ENCODE measurements at regions not wholly inside any gene's neighbourhood (a gene's known extent, or its start where the extent isn't known, plus 50 kb on each side); places are given as distances from the start of the nearest gene placed in this dataset.
A peak's percentile ranks its signal among the peaks of the same experiment; 100 is the strongest.
"Not testable (repeated sequence)": the region's sequence is repeated elsewhere in the genome, so short reads cannot be mapped to it uniquely, and the experiment has no call there.

- Mint-ChIP-seq H3K36me3 (ENCODE audit: low read depth) (peaks cover 4% of the 10 kb centered on the region), H3K27ac (no peak overlapping the region), H3K9me3 (peaks cover 9% of the 10 kb centered on the region), H3K4me1 (no peaks in the 10 kb centered on the region), H3K4me3 (no peak overlapping the region), H3K27me3 (ENCODE audit: low read depth) (no peaks in the 10 kb centered on the region)
- no peak for TF ChIP-seq CTCF (IDR thresholded peaks at IDR 0.05; ENCODE audit: unreplicated experiment in 3 of 3)
Measured at GRCh38 chr13:79987761-79988160, 353.2 kb downstream of the SPRY2 start.

- no peaks in the 10 kb centered on the region for H3K27me3 Mint-ChIP-seq (ENCODE audit: low read depth)
- H3K4me1 Mint-ChIP-seq, result no peaks in the 10 kb centered on the region
- peaks cover 14% of the 10 kb centered on the region for H3K9me3 Mint-ChIP-seq
- no peak overlapping the region for H3K4me3 Mint-ChIP-seq
- H3K27ac Mint-ChIP-seq, result no peak overlapping the region
- no peak for TF ChIP-seq CTCF (IDR thresholded peaks at IDR 0.05; ENCODE audit: unreplicated experiment in 3 of 3)
- H3K36me3 Mint-ChIP-seq (ENCODE audit: low read depth), result peaks cover 4% of the 10 kb centered on the region
Measured at GRCh38 chr13:79987323-79987722, 353.6 kb downstream of the SPRY2 start.

GRCh38 chr13:79986890-79987289 is 354.0 kb downstream of the SPRY2 start:
- Mint-ChIP-seq H3K27me3 (ENCODE audit: low read depth) (no peaks in the 10 kb centered on the region), H3K4me3 (no peak overlapping the region), H3K36me3 (ENCODE audit: low read depth) (peaks cover 4% of the 10 kb centered on the region), H3K4me1 (no peaks in the 10 kb centered on the region), H3K9me3 (peaks cover 14% of the 10 kb centered on the region), H3K27ac (no peak overlapping the region)
- TF ChIP-seq CTCF (IDR thresholded peaks at IDR 0.05; ENCODE audit: unreplicated experiment in 3 of 3), result no peak

GRCh38 chr13:79974935-79975650 is 365.8 kb downstream of the SPRY2 start:
- Mint-ChIP-seq H3K36me3 (ENCODE audit: low read depth) (peaks cover 25% of the 10 kb centered on the region), H3K9me3 (peaks cover 63% of the 10 kb centered on the region)
- not testable (repeated sequence) for H3K27me3 Mint-ChIP-seq (ENCODE audit: low read depth); H3K27ac Mint-ChIP-seq; H3K4me3 Mint-ChIP-seq; H3K4me1 Mint-ChIP-seq

GRCh38 chr13:79973533-79973963 is 367.4 kb downstream of the SPRY2 start:
- H3K27me3 Mint-ChIP-seq (ENCODE audit: low read depth), result no peaks in the 10 kb centered on the region
- H3K36me3 Mint-ChIP-seq (ENCODE audit: low read depth), result peaks cover 15% of the 10 kb centered on the region

GRCh38 chr13:79972066-79972569 is 368.8 kb downstream of the SPRY2 start:
- Mint-ChIP-seq H3K4me3 (no peak overlapping the region), H3K27me3 (ENCODE audit: low read depth) (no peaks in the 10 kb centered on the region), H3K9me3 (peaks cover 45% of the 10 kb centered on the region), H3K36me3 (ENCODE audit: low read depth) (peaks cover 11% of the 10 kb centered on the region), H3K4me1 (no peaks in the 10 kb centered on the region), H3K27ac (no peak overlapping the region)
- TF ChIP-seq CTCF (IDR thresholded peaks at IDR 0.05; ENCODE audit: unreplicated experiment in 3 of 3), result no peak

More at GRCh38 chr13:79973533-79973963, 367.4 kb downstream of the SPRY2 start:
- no peaks in the 10 kb centered on the region for H3K4me1 Mint-ChIP-seq
- H3K27ac Mint-ChIP-seq, result no peak overlapping the region
- peaks cover 56% of the 10 kb centered on the region for H3K9me3 Mint-ChIP-seq
- TF ChIP-seq CTCF (IDR thresholded peaks at IDR 0.05; ENCODE audit: unreplicated experiment in 3 of 3), result peak in 1 of 3 experiments; percentile 27
- H3K4me3 Mint-ChIP-seq, result no peak overlapping the region

All from nephron (organoid).